AG04450 (cell line): ENCODE measurements at regions not wholly inside any gene's neighbourhood (a gene's known extent, or its start where the extent isn't known, plus 50 kb on each side); places are given as distances from the start of the nearest gene placed in this dataset.
A peak's percentile ranks its signal among the peaks of the same experiment; 100 is the strongest.

Experiments used
- CTCF ChIA-PET: fragments of 300-600, 350-600 bp; formaldehyde crosslinking; extraction: SDS; loops from one replicate; lab custom pipeline; 2022; ENCODE audit warnings: antibody characterized with exemption, inconsistent platforms; lab: Charles Lee
- POLR2A ChIA-PET: fragments of 350-600 bp; formaldehyde crosslinking; extraction: SDS; loops from one replicate; lab custom pipeline; 2021; ENCODE audit warnings: antibody characterized with exemption, inconsistent platforms; lab: Yijun Ruan, JAX
- DNase-seq: peaks from one replicate; pipeline ENCODE4 v3.0.0-alpha.2; 2011; ENCODE audit warnings: low read depth, low spot score
- H3K27ac ChIP-seq: one replicate; pipeline ENCODE4 v1.5.1; 2012; ENCODE audit warnings: low read depth, low read length, control low read depth
- H3K27me3 ChIP-seq: one replicate; pipeline ENCODE4 v1.6.0; 2012; ENCODE audit warnings: low read length; ENCODE audit not compliant: control insufficient read depth, insufficient read depth
- H3K4me3 ChIP-seq: 2 replicates; pipeline ENCODE4 v1.5.1; 2011; ENCODE audit warnings: mild to moderate bottlenecking, low read depth, low read length, control low read depth
- H3K9me3 ChIP-seq: 2 replicates; pipeline ENCODE4 v1.5.1; 2012; ENCODE audit warnings: low read length; ENCODE audit not compliant: control insufficient read depth, insufficient read depth
- TF ChIP-seq, protein P1 (sequence below): IDR thresholded peaks from 2 replicates; pipeline ENCODE4 v1.5.1; 2011; ENCODE audit warnings: low read depth, low read length, control low read depth, inconsistent platforms

DNA sequence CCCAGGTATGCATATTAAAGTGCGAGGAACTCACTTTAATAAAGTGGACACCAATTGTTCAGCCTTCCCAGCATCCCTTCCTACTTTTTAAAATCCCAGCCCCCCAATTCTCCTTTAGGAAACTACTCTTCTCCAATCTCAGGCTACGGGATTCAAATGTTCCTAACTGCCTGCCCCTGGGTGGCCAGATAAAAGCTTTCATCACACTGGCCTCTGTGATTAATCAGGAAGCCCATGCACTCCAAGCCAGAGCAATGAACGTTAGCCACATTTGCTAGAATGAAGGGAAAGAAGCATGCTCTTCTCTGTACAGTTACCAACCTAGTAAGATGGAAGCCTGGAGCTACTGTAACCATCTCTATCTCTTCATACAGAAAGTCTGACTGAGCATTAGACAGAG lies 250.3 kb upstream of the UBE2E2 start:
- no peak for DNase-seq
- POLR2A ChIA-PET = no interaction called here
- TF ChIP-seq, protein P1, sequence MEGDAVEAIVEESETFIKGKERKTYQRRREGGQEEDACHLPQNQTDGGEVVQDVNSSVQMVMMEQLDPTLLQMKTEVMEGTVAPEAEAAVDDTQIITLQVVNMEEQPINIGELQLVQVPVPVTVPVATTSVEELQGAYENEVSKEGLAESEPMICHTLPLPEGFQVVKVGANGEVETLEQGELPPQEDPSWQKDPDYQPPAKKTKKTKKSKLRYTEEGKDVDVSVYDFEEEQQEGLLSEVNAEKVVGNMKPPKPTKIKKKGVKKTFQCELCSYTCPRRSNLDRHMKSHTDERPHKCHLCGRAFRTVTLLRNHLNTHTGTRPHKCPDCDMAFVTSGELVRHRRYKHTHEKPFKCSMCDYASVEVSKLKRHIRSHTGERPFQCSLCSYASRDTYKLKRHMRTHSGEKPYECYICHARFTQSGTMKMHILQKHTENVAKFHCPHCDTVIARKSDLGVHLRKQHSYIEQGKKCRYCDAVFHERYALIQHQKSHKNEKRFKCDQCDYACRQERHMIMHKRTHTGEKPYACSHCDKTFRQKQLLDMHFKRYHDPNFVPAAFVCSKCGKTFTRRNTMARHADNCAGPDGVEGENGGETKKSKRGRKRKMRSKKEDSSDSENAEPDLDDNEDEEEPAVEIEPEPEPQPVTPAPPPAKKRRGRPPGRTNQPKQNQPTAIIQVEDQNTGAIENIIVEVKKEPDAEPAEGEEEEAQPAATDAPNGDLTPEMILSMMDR = no peak
- Histone ChIP-seq H3K4me3 (no peak overlapping the region), H3K27ac (no peak overlapping the region), H3K9me3 (no peaks in the 10 kb centered on the region), H3K27me3 (no peaks in the 10 kb centered on the region)
- CTCF ChIA-PET = no interaction called here

DNA sequence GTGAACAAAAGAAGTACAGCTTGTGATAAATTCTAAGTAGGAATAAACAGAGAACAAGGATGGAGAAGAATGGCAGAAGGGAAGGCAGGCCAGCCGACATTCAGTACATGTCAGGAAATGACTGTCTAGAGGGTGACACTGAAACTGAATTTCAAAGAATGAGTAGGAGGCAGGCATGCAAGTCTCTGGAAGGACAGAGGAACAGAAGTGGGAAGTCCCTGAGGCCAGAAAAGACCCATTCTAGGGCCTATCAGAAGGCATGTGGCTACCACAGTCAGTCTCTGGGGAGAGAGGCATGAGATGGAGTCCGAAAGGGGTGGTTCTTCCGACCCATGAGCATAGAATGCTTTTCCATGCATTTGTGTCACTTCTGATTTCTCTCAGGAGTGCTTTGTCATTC lies 243.5 kb upstream of the UBE2E2 start:
- POLR2A ChIA-PET = no interaction called here
- DNase-seq = no peak
- Histone ChIP-seq H3K27ac (no peak overlapping the region), H3K4me3 (no peak overlapping the region), H3K9me3 (no peaks in the 10 kb centered on the region), H3K27me3 (peaks cover 4% of the 10 kb centered on the region)
- CTCF ChIA-PET = no interaction called here
- TF ChIP-seq, protein P1 = no peak

DNA sequence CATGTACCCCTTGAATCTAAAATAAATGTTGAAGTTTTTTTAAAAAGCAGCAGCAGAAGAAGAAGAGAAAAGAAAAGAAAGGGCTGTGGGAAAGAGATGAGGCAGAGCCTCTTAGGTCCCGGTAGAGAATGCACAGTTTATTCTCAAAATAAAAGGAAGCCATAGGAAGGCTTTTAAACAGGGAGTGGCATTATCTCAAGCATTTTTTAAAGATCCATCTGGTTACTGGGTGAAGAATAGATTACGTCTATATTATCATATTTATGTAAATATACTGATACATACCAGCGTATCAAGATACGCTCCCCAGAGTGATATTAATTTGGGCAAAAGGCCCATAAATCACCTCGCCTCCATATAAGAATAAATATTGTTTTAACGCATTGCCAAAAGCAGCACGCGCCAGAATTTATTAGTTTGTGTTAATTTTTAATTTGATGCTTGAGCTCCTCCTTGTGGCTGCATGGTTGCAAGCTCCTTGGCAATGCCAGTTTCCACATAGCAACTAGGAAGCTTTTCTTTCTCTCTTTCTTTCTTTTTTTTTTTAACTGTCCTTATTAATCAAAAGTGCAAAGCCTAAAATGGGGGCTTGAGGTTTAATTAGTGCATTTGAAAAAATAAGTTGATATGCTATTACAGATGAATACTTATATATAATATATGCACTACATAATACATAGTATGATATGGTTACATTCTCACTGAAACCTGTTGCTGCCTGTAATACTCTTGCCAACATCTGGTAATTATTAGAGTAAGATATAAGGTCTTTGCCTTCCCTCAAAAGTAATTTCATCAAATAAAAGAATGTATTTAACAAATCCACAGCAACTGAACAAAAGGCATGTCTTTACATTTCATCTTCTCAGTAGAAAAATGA lies 242.8 kb upstream of the UBE2E2 start:
- no peak overlapping the region for H3K4me3 ChIP-seq
- no peak overlapping the region for H3K27ac ChIP-seq
- H3K27me3 ChIP-seq = peaks cover 4% of the 10 kb centered on the region
- DNase-seq = no peak
- H3K9me3 ChIP-seq = no peaks in the 10 kb centered on the region
- ChIA-PET POLR2A (no interaction called here), CTCF (interaction anchor here (0.5 to 2.2 kb wide), 16 partner anchors 9 to 1434 kb away, joined by 3 to 23 read pairs (median 4); no protein-coding TSS in a partner anchor)
- TF ChIP-seq, protein P1 = peak; percentile 82

DNA sequence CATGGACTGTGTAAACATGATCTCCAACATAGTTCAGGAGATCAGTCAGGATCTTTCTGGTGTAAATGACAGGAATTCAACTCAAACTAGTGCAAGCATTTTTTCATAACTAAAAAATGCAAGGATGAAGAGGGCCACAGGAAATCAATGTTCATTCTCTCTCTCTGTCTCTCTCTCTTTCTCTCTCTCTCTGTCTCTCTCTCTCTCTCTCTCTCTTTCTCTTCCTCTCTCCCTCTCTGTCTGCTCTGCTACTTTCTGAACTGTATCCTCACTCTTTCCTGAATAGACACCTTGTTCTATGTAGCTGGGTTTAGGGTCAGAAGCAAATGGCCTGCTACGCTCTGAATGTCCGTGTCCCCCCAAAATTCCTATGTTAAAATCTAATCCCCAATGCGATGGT lies 240.9 kb upstream of the UBE2E2 start:
- POLR2A ChIA-PET = no interaction called here

DNA sequence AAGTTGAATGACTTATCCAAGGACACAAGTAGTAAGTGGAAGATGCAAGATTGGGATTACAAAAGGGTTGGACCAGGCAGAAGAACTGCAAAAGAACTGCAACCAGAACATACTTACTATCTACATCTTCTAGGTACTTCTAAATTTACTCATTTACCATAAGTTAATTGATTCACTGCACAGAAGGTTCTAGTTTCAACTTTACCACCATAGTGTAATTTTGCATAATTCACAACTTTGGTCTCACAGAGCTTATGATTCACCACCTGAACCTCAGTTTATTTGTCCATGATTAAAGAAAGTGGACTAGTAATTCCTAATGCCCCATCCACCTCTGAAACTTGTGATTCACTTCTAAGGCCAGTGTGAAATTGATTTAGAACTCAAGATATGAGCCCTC lies 236.8 kb upstream of the UBE2E2 start:
- ChIA-PET POLR2A (no interaction called here), CTCF (no interaction called here)
- no peak overlapping the region for H3K4me3 ChIP-seq
- H3K27me3 ChIP-seq = no peaks in the 10 kb centered on the region
- no peak overlapping the region for H3K27ac ChIP-seq
- H3K9me3 ChIP-seq = no peaks in the 10 kb centered on the region
- TF ChIP-seq, protein P1 = no peak
- no peak for DNase-seq

More for the DNA sequence above, 240.9 kb upstream of the UBE2E2 start:
- no peak for DNase-seq
- Histone ChIP-seq H3K27me3 (peaks cover 4% of the 10 kb centered on the region), H3K4me3 (no peak overlapping the region), H3K27ac (no peak overlapping the region), H3K9me3 (no peaks in the 10 kb centered on the region)
- CTCF ChIA-PET = interaction anchor here (0.7 kb wide), 1 partner anchor 147 kb away, joined by 3 read pairs; no protein-coding TSS in a partner anchor
- TF ChIP-seq, protein P1 = no peak
